ENCODE measurements at regions not wholly inside any gene's neighbourhood (a gene's known extent, or its start where the extent isn't known, plus 50 kb on each side); places are given as distances from the start of the nearest gene placed in this dataset.

GRCh38 chr13:62431852-62432251 lies 1016.2 kb upstream of the PCDH20 start:
- no peak overlapping the region for H3K4me2 ChIP-seq (ENCODE audit: insufficient read depth, low read length)
- POLR2A ChIA-PET = no interaction called here
- no peaks in the 10 kb centered on the region for H3K9me1 ChIP-seq (replicated peaks; ENCODE audit: control insufficient read depth, extremely low read depth, insufficient read depth, low read length)
- no peaks in the 10 kb centered on the region for H3K79me2 ChIP-seq (ENCODE audit: control insufficient read depth, insufficient read depth, low read length)
- CTCF ChIA-PET = no interaction called here
- no peak for DNase-seq (ENCODE audit: low read depth, low spot score)
- no peak overlapping the region for H3K9ac ChIP-seq (replicated peaks; ENCODE audit: extremely low read depth, insufficient read depth, low read length)
- no peak for FAIRE-seq
- TF ChIP-seq CTCF (IDR thresholded peaks at IDR 0.05; ENCODE audit: extremely low read depth in 1 of 2, insufficient read depth in 1 of 2, low read depth in 1 of 2, low read length in 2 of 2) (no peak), FOS (IDR thresholded peaks at IDR 0.05; ENCODE audit: borderline replicate concordance, insufficient read depth, low read length) (no peak), MYC (IDR thresholded peaks at IDR 0.05; ENCODE audit: low read depth, low read length) (no peak), POLR2AphosphoS5 (IDR thresholded peaks at IDR 0.05; ENCODE audit: insufficient read depth, low read depth, low read length) (no peak), EZH2 (IDR thresholded peaks at IDR 0.05; ENCODE audit: borderline replicate concordance, low read depth, low read length, severe bottlenecking) (no peak), POLR2A (IDR thresholded peaks at IDR 0.05; ENCODE audit: low read depth, low read length) (no peak), GATA2 (IDR thresholded peaks at IDR 0.05; ENCODE audit: insufficient read depth, insufficient read length, low read depth, low read length) (no peak), JUN (IDR thresholded peaks at IDR 0.05; ENCODE audit: borderline replicate concordance, insufficient read depth, insufficient read length, low read depth) (no peak)
- TF ChIP-seq, protein P1, sequence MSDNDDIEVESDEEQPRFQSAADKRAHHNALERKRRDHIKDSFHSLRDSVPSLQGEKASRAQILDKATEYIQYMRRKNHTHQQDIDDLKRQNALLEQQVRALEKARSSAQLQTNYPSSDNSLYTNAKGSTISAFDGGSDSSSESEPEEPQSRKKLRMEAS (IDR thresholded peaks at IDR 0.05; ENCODE audit: insufficient read depth, insufficient read length) = no peak
- H4K20me1 ChIP-seq (replicated peaks; ENCODE audit: control insufficient read depth, extremely low read depth, insufficient read depth, low read length) = no peaks in the 10 kb centered on the region
- no peaks in the 10 kb centered on the region for H3K36me3 ChIP-seq (ENCODE audit: control insufficient read depth in 2 of 2, extremely low read depth in 1 of 2, insufficient read depth in 2 of 2, low read length in 2 of 2)
- H3K27me3 ChIP-seq (ENCODE audit: control insufficient read depth in 2 of 2, insufficient read depth in 2 of 2, low read length in 2 of 2) = no peaks in the 10 kb centered on the region
- H3K27ac ChIP-seq (ENCODE audit: insufficient read depth, low read depth, low read length) = no peak overlapping the region
- no peak overlapping the region for H3K4me3 ChIP-seq (replicated peaks in 1 of 3; ENCODE audit: insufficient read depth in 1 of 3, low read depth in 1 of 3, low read length in 3 of 3)
- intact Hi-C loops (cut with micrococcal nuclease) = no loop called here
- BruUV-seq (replicated peaks) = no TSS peak
- dilution Hi-C loops (cut with MboI; ENCODE audit: extremely low pct_ligation_motif_present, low sequenced_read_pairs) = no loop called here
- H3K9me3 ChIP-seq (replicated peaks; ENCODE audit: control insufficient read depth, insufficient read depth, low read length) = no peaks in the 10 kb centered on the region
- no peaks in the 10 kb centered on the region for H3K4me1 ChIP-seq (ENCODE audit: control insufficient read depth, extremely low read depth, insufficient read depth, low read length)
- H2AFZ ChIP-seq (ENCODE audit: low read depth, low read length) = no peak overlapping the region

All from endothelial cell of umbilical vein (primary cell).